PC-9 (cell line): ENCODE measurements at regions not wholly inside any gene's neighbourhood (a gene's known extent, or its start where the extent isn't known, plus 50 kb on each side); places are given as distances from the start of the nearest gene placed in this dataset.

Experiments
- BruUV-seq: library from RNA; stranded (reverse); fragments of 400-500 nt; replicated peaks from 2 replicates; lab custom pipeline; 2021; lab: Mats Ljungman, UMichigan
- CTCF ChIA-PET: fragments of 300-600 bp; sonication (Branson Sonifier 250); formaldehyde crosslinking; loops from one replicate; lab custom pipeline; 2022; ENCODE audit warnings: antibody characterized with exemption; lab: Charles Lee
- POLR2A ChIA-PET: fragments of 300-600 bp; sonication (Branson Sonifier 250); formaldehyde crosslinking; loops from one replicate; lab custom pipeline; 2022; ENCODE audit warnings: antibody characterized with exemption; ENCODE audit not compliant: unreplicated experiment; lab: Charles Lee
- DNase-seq, 2 experiments: peaks; one replicate each; pipeline versions ENCODE4 v3.0.0 to v3.0.0-alpha.2; 2015 to 2022; ENCODE audit warnings: mixed read lengths in 1 of 2
- H2AFZ ChIP-seq: fragments of 200-600 bp; sonication (generic); 2 replicates; pipeline ENCODE4 v1.8.1; 2017; ENCODE audit warnings: antibody characterized with exemption
- H3F3A ChIP-seq: fragments of 200-600 bp; sonication (generic); 2 replicates; pipeline ENCODE4 v1.8.1; 2017; ENCODE audit warnings: antibody characterized with exemption, mild to moderate bottlenecking, low read depth; ENCODE audit not compliant: insufficient read depth
- H3K27ac ChIP-seq: fragments of 200-600 bp; sonication (generic); 2 replicates; pipeline ENCODE4 v1.6.1; 2016; ENCODE audit warnings: mixed run types
- H3K27me3 ChIP-seq: fragments of 200-600 bp; sonication (generic); 2 replicates; pipeline ENCODE4 v1.6.1; 2016; ENCODE audit warnings: low read depth, mixed run types; ENCODE audit not compliant: insufficient read depth
- H3K36me3 ChIP-seq: fragments of 200-600 bp; sonication (generic); 2 replicates; pipeline ENCODE4 v1.6.1; 2016; ENCODE audit warnings: low read depth, mixed run types
- H3K4me1 ChIP-seq: fragments of 200-600 bp; sonication (generic); replicated peaks from 2 replicates; pipeline ENCODE4 v1.6.1; 2016; ENCODE audit warnings: mixed run types; ENCODE audit not compliant: insufficient read depth
- H3K4me2 ChIP-seq: fragments of 200-600 bp; sonication (generic); 2 replicates; pipeline ENCODE4 v1.6.1; 2017; ENCODE audit warnings: mixed run types
- H3K4me3 ChIP-seq: fragments of 200-600 bp; sonication (generic); 2 replicates; pipeline ENCODE4 v1.6.1; 2016; ENCODE audit warnings: mixed run types
- H3K79me2 ChIP-seq: fragments of 200-600 bp; sonication (generic); 2 replicates; pipeline ENCODE4 v1.6.1; 2017; ENCODE audit warnings: low read depth, mixed run types
- H3K9me2 ChIP-seq: fragments of 200-600 bp; sonication (generic); 2 replicates; pipeline ENCODE4 v1.8.1; 2017; ENCODE audit warnings: mild to moderate bottlenecking; ENCODE audit not compliant: insufficient read depth
- H3K9me3 ChIP-seq: fragments of 200-600 bp; sonication (generic); 2 replicates; pipeline ENCODE4 v1.8.1; 2016; ENCODE audit warnings: low read depth; ENCODE audit not compliant: insufficient read depth
- H4K20me1 ChIP-seq: fragments of 200-600 bp; sonication (generic); 2 replicates; pipeline ENCODE4 v1.8.1; 2017; ENCODE audit not compliant: insufficient read depth
- CTCF ChIP-seq: fragments of 200-600 bp; sonication (generic); conservative IDR thresholded peaks from 2 replicates; pipeline ENCODE4 v1.6.1; 2017; ENCODE audit warnings: mixed run types, antibody characterized with exemption, mild to moderate bottlenecking, moderate library complexity
- EZH2 ChIP-seq: fragments of 200-600 bp; sonication (generic); IDR thresholded peaks from 2 replicates; pipeline ENCODE4 v1.8.0; 2017; ENCODE audit warnings: antibody characterized with exemption, low read depth
- intact Hi-C: fragments of 100-400 bp; cut with micrococcal nuclease; formaldehyde crosslinking; loops from one replicate; pipeline ENCODE4 v1.10.0; 2022; ENCODE audit not compliant: unreplicated experiment

GRCh38 chr15:61481886-61482285 lies 252.8 kb upstream of the RORA start:
- Histone ChIP-seq H3K4me2 (no peak overlapping the region), H3K9me3 (no peaks in the 10 kb centered on the region), H3K27me3 (peaks cover 10% of the 10 kb centered on the region; the same call in 1 of the 2 replicates), H2AFZ (no peak overlapping the region), H3K4me1 (no peaks in the 10 kb centered on the region), H3F3A (no peaks in the 10 kb centered on the region), H3K79me2 (no peaks in the 10 kb centered on the region), H3K9me2 (no peaks in the 10 kb centered on the region), H3K36me3 (no peaks in the 10 kb centered on the region), H3K4me3 (no peak overlapping the region), H3K27ac (no peak overlapping the region), H4K20me1 (no peaks in the 10 kb centered on the region)
- TF ChIP-seq CTCF (no peak), EZH2 (no peak)
- BruUV-seq = no TSS peak
- ChIA-PET CTCF (no interaction called here), POLR2A (no interaction called here)
- DNase-seq = no peak
- intact Hi-C loops = no loop called here

GRCh38 chr15:61480863-61481262 lies 251.8 kb upstream of the RORA start:
- intact Hi-C loops = no loop called here
- no peak overlapping the region for H2AFZ ChIP-seq
- H3K4me3 ChIP-seq = no peak overlapping the region
- peaks cover 15% of the 10 kb centered on the region; the same call in 1 of the 2 replicates for H3K27me3 ChIP-seq
- H3F3A ChIP-seq = no peaks in the 10 kb centered on the region
- H3K4me1 ChIP-seq = no peaks in the 10 kb centered on the region
- H4K20me1 ChIP-seq = no peaks in the 10 kb centered on the region
- ChIA-PET CTCF (no interaction called here), POLR2A (no interaction called here)
- no peaks in the 10 kb centered on the region for H3K79me2 ChIP-seq
- no TSS peak for BruUV-seq
- DNase-seq = no peak
- H3K9me3 ChIP-seq = no peaks in the 10 kb centered on the region
- no peak overlapping the region for H3K27ac ChIP-seq
- H3K4me2 ChIP-seq = no peak overlapping the region
- TF ChIP-seq CTCF = no peak
- TF ChIP-seq EZH2 = no peak
- no peaks in the 10 kb centered on the region for H3K9me2 ChIP-seq
- H3K36me3 ChIP-seq = no peaks in the 10 kb centered on the region

GRCh38 chr15:61480295-61480694 lies 251.2 kb upstream of the RORA start:
- POLR2A ChIA-PET = no interaction called here
- Histone ChIP-seq H3K4me3 (no peak overlapping the region), H3K4me2 (no peak overlapping the region), H4K20me1 (no peaks in the 10 kb centered on the region), H3K27me3 (peaks cover 15% of the 10 kb centered on the region; the same call in 1 of the 2 replicates), H2AFZ (no peak overlapping the region), H3F3A (no peaks in the 10 kb centered on the region), H3K36me3 (no peaks in the 10 kb centered on the region), H3K9me2 (no peaks in the 10 kb centered on the region), H3K9me3 (no peaks in the 10 kb centered on the region), H3K27ac (no peak overlapping the region), H3K4me1 (no peaks in the 10 kb centered on the region), H3K79me2 (no peaks in the 10 kb centered on the region)
- intact Hi-C loops = no loop called here
- TF ChIP-seq EZH2 (no peak), CTCF (no peak)
- BruUV-seq = no TSS peak
- CTCF ChIA-PET = no interaction called here
- DNase-seq = no peak
